ENCODE measurements at regions not wholly inside any gene's neighbourhood (a gene's known extent, or its start where the extent isn't known, plus 50 kb on each side); places are given as distances from the start of the nearest gene placed in this dataset.

DNA sequence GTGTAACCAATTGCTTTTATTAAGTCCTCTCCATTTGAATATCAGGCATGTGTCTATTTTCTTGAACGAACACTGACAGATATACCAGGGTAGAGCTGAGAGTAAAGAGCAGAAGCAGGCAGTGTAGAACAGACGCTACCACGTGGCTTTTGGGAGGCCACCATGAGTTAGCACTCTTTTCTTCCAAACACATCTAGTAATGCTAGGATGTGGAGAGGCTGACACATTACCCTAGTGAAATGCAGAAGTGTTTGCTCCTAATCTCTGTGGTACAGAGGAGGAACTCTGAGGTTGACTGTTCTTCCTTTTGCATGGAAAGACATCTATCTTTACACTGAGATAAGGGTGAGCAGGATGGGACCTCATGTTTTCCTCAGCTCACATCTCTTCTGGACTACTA lies 216.3 kb downstream of the SATB1 start:
- TF ChIP-seq POLR2AphosphoS5 (IDR thresholded peaks at IDR 0.05; ENCODE audit: low read depth) (no peak), CREB1 (CRISPR knock-in tag; IDR thresholded peaks at IDR 0.05; ENCODE audit: low read depth) (no peak)
